ENCODE measurements at regions not wholly inside any gene's neighbourhood (a gene's known extent, or its start where the extent isn't known, plus 50 kb on each side); places are given as distances from the start of the nearest gene placed in this dataset.
"Not testable (repeated sequence)": the region's sequence is repeated elsewhere in the genome, so short reads cannot be mapped to it uniquely, and the experiment has no call there.

GRCh38 chr2:144003460-144004075 is 516.4 kb downstream of the ZEB2 start:
- Histone ChIP-seq H3K4me3 (no peak overlapping the region), H3K27ac (no peak overlapping the region), H3K9me3 (no peaks in the 10 kb centered on the region), H3K36me3 (no peaks in the 10 kb centered on the region), H3K27me3 (no peaks in the 10 kb centered on the region), H3K4me1 (no peaks in the 10 kb centered on the region)
- no peak for TF ChIP-seq CTCF (IDR thresholded peaks at IDR 0.05)
- TF ChIP-seq POLR2A (IDR thresholded peaks at IDR 0.05), result no peak
- DNase-seq, result no peak

- Histone ChIP-seq H3K4me1 (no peaks in the 10 kb centered on the region), H3K36me3 (no peaks in the 10 kb centered on the region), H3K4me3 (no peak overlapping the region), H3K27ac (no peak overlapping the region), H3K27me3 (no peaks in the 10 kb centered on the region), H3K9me3 (no peaks in the 10 kb centered on the region)
- TF ChIP-seq POLR2A (IDR thresholded peaks at IDR 0.05), result no peak
- no peak for TF ChIP-seq CTCF (IDR thresholded peaks at IDR 0.05)
- no peak for DNase-seq
Measured at GRCh38 chr2:143996974-143997373, 522.9 kb downstream of the ZEB2 start.

- H3K36me3 ChIP-seq, result no peaks in the 10 kb centered on the region
- no peak overlapping the region for H3K4me3 ChIP-seq
- TF ChIP-seq CTCF (IDR thresholded peaks at IDR 0.05) (no peak), POLR2A (IDR thresholded peaks at IDR 0.05) (no peak)
- no peaks in the 10 kb centered on the region for H3K27me3 ChIP-seq
- no peak for DNase-seq
- no peak overlapping the region for H3K27ac ChIP-seq
- H3K4me1 ChIP-seq, result no peaks in the 10 kb centered on the region
- H3K9me3 ChIP-seq, result no peaks in the 10 kb centered on the region
Measured at GRCh38 chr2:143994961-143995360, 525.0 kb downstream of the ZEB2 start.

- H3K4me3 ChIP-seq, DNase-seq, H3K27me3 ChIP-seq, H3K9me3 ChIP-seq, H3K27ac ChIP-seq, H3K4me1 ChIP-seq, H3K36me3 ChIP-seq: not testable (repeated sequence)
Measured at GRCh38 chr2:143991596-143991995, 528.3 kb downstream of the ZEB2 start.

GRCh38 chr2:143988082-143988481 is 531.8 kb downstream of the ZEB2 start:
- Histone ChIP-seq H3K36me3 (no peaks in the 10 kb centered on the region), H3K4me1 (no peaks in the 10 kb centered on the region), H3K27me3 (no peaks in the 10 kb centered on the region), H3K27ac (no peak overlapping the region), H3K9me3 (no peaks in the 10 kb centered on the region), H3K4me3 (no peak overlapping the region)
- no peak for DNase-seq
- TF ChIP-seq CTCF (IDR thresholded peaks at IDR 0.05) (no peak), POLR2A (IDR thresholded peaks at IDR 0.05) (no peak)

- no peak for DNase-seq
Measured at GRCh38 chr2:143981428-143981827, 538.5 kb downstream of the ZEB2 start.

More at GRCh38 chr2:143981428-143981827, 538.5 kb downstream of the ZEB2 start:
- Histone ChIP-seq H3K4me3 (no peak overlapping the region), H3K36me3 (no peaks in the 10 kb centered on the region), H3K27ac (no peak overlapping the region), H3K9me3 (no peaks in the 10 kb centered on the region), H3K4me1 (no peaks in the 10 kb centered on the region), H3K27me3 (no peaks in the 10 kb centered on the region)
- TF ChIP-seq CTCF (IDR thresholded peaks at IDR 0.05) (no peak), POLR2A (IDR thresholded peaks at IDR 0.05) (no peak)

All from Peyer's patch (tissue), 4 donors.